NCI-H748 treated with DMSO at 0.1 percent for 48 hours (cell line): ENCODE measurements at regions not wholly inside any gene's neighbourhood (a gene's known extent, or its start where the extent isn't known, plus 50 kb on each side); places are given as distances from the start of the nearest gene placed in this dataset.

Experiments
- DNase-seq: peaks from one replicate; lab custom pipeline; 2025; lab: John Stamatoyannopoulos, UW

- no peak for DNase-seq
Measured at GRCh38 chr1:213871179-213871578, 116.6 kb upstream of the PROX1 start.

GRCh38 chr1:213874789-213875188 lies 113.0 kb upstream of the PROX1 start:
- no peak for DNase-seq

GRCh38 chr1:213876531-213876930 lies 111.2 kb upstream of the PROX1 start:
- no peak for DNase-seq

- no peak for DNase-seq
Measured at GRCh38 chr1:213883618-213884017, 104.2 kb upstream of the PROX1 start.

DNA sequence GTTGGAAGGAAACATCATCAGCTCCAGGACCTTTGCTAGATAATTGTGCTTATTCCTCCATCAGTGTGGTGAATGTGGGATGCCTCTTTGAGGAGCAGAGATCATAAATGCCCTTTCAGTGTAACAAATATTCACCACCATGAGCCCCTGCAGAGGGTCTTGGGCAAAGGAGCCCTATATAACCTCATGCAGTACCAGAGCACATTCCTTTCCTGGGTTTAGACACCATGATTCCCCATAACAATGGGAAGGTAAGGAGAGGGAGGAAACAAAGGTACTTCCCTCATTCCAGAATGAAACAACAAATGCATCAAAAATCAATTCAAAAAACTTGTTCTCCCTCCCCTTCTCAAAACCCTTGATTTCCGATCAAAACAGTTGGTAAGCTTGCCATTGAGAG lies 103.4 kb upstream of the PROX1 start:
- no peak for DNase-seq

DNA sequence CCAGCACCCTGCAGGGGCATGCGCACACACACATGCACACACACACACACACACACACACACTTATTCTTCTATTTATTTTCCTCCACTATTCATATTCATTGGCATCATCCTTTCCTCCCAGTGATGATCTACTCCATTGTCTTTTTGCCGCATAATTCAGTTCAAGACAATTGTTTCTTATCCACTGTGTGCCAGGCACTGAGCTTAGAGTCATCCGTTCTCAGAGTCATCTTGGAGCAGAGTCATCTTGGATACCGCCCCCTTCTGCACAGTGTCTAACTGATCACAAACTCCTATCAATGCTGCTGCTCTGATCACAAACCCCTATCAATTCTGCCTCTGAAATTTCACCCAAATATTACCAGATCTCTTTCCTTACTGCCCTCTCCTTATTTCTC lies 102.8 kb upstream of the PROX1 start:
- no peak for DNase-seq

- no peak for DNase-seq
Measured at GRCh38 chr1:213887842-213888241, 99.9 kb upstream of the PROX1 start.

DNA sequence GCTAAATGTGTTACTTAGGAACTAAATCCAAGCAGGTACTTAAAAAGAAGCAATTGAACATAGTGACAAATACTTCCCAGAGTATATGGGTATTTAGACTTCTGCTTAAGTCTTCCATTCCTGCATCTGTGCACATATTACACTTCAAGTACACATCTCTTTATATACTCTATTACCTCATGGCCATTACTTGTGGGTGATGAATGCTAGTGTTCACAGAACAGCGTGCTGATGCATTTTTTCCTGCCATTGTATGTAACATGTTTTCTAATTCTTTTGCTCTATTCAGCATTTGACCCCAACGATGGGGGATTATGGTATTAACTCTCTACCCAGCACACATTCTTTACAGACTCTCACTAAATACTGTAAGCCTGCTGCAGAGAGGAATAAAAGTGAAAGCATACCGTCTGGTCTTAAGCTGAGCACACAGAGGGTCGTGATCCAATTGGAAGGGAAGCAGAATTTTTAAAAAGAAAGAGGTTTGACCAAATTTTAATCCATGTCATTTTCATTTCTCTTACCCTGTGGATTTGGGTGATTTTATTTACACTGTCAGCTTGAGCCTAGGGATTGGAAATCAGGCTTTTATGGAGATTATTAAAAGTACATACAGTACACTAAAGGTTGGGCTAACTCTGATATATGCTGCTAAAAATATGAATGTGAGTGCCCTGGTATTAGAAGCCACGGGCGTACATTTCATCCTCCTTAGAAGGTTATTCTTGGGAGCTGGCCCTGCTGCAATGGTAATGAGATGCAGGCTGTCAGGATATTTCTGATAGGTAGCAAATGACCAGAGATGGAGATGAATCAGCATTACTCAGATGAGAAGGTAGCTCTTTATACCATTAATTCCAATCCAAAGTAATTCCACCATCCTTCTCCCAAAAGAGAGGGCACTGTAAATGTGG lies 95.5 kb upstream of the PROX1 start:
- no peak for DNase-seq

DNA sequence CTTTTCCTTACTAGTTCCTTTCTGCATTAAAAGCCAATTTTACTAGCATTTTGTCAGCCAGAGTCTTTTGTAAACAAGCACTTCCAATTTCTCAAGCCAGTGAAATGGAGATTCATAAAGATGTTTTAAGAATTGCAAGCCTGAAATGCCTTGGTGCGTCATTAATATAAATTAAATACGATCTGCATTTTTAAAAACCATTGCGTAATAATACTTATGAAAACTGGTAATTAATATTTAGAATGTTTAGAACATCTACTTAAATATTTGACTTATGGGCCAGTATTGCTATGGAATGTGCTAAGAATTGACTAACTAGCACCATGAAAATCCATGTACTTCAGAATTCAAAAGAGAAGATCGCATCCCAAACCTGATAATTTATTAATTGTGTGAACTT lies 89.1 kb upstream of the PROX1 start:
- DNase-seq: no peak

DNA sequence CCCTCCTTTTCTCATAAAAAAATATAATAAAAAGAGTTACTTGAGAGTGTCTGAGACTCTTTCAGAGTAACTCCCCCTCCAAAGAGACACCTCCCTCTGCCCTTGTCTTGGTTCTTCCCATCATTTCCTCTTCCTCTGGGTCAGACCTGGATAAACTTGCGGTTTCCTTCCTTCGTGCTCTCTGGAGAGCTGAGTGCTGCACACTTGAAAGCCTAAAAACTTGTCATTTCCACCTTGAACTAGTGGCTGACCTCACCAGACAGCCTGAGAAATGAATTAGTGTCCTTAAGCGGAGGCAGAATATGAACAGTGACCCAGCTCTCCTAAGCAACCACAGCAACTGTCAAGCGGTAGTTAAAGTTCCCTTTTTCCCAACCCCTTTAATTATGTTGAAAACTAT lies 88.4 kb upstream of the PROX1 start:
- no peak for DNase-seq

DNA sequence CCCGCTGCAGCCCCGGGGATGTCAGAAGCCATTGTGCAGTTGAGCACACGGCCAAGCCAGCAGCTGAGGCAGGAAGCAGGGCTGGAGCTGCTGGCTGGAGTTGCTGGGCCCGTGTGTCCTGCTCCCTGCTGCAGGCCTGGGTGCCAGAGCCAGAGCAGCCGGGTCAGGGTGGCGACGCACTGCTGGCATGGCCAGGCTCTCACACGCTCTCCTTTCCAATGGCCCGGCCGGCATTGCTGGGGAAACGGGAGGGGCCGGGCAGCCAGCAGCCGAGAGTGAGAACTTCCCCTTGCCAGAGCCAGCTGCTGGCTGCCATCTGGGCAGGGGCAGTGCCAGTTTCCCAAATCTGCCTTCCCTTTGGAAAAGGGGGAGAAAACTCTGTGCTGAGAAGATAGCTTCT lies 82.4 kb upstream of the PROX1 start:
- no peak for DNase-seq

DNA sequence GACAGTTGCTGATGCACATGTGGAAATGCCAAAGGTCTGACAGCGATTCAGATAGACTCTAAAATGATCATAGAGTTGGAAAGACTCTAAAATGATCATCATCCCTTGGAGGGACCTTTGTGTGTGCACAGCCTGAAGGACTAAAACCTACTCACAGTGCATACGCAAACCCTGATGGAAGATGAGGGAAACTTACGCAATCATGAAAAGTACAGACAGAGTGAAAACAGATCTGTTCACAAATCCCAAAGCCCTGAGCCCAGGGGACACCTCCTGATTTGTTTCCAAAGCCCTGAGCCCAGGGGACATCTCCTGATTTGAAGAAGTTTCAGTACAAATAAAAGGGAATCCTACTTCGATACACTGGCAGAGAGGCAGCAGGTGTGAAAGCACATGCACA lies 79.3 kb upstream of the PROX1 start:
- DNase-seq: no peak

- DNase-seq: no peak
Measured at GRCh38 chr1:213914392-213914791, 73.4 kb upstream of the PROX1 start.

- no peak for DNase-seq
Measured at GRCh38 chr1:213921311-213921710, 66.5 kb upstream of the PROX1 start.

- no peak for DNase-seq
Measured at GRCh38 chr1:213921712-213922111, 66.1 kb upstream of the PROX1 start.

DNA sequence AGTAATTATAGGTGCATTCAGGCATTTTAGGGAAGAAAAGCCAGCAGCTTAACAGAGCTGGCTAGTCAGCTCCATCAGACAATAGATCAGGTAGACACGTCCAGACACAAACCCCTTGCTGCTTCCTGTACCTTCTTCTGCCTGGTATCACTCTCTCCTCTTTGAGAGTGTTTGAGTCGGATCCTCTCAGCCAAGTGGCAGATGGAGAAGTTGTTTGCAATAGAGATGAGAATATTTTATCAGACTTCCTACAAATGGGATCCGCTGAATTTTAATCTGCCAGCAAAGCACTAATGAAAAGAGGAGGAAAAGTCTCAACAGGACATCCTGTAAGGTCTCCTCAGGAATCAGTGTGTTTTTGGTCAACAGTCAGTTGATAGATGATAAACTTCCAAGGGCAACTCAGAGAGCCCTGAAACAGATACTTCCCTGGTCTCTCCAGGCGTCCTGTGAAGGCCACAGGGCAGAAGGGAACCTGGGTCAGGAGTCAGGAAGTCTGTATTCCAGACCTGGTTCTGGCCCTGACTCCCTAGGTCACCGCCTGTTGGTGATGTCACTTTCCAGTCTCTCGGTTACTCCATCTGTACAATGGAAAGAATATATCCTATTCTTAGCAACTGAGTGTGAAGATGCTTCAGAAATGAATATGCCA lies 62.1 kb upstream of the PROX1 start:
- no peak for DNase-seq

GRCh38 chr1:213927846-213928245 lies 59.9 kb upstream of the PROX1 start:
- no peak for DNase-seq

DNA sequence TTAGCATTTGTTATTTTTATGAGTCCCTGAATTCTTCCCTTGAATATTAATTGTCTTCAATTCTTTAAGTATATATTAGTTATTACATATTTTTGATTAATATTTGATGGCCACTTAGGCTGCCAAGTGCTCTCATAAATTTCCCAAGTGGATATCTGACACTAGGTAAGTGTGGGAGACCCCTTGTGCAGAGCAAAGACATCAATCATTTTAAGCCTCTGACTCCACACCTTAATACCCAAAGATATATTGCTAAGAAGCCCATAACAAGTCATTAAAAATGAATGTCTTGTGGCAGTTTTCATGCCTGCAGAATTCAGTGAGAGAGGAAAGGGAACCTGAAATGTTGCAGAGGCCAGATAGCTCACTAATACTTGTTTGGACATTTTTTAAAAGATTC lies 58.4 kb upstream of the PROX1 start:
- no peak for DNase-seq

GRCh38 chr1:213931836-213932235 lies 55.9 kb upstream of the PROX1 start:
- DNase-seq: no peak

- DNase-seq: no peak
Measured at GRCh38 chr1:213933336-213933735, 54.4 kb upstream of the PROX1 start.

GRCh38 chr1:213934649-213935048 lies 53.1 kb upstream of the PROX1 start:
- no peak for DNase-seq

DNA sequence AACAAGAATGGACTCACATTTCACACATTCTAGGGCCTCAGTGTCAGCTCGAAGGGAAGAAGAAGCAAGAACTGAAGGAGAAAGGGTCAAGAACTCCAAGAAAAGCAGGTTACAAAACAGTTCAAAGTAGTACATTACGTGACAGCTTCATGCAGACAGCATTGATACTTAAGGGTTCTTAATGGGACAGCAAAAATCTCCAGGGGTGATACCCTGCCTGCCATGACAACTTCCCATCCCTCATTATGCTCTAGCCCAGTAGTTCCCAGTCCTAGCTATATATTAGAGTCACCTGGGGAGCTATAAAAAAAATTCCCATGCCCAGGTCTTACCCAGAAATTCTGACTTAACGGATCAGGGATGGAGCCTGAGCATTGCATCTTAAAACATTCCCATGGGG lies 51.2 kb upstream of the PROX1 start:
- no peak for DNase-seq
